OCI-LY7 (cell line): ENCODE measurements at regions not wholly inside any gene's neighbourhood (a gene's known extent, or its start where the extent isn't known, plus 50 kb on each side); places are given as distances from the start of the nearest gene placed in this dataset.

Experiments
- BruUV-seq: library from RNA; stranded (reverse); fragments of 400-500 nt; replicated peaks from 2 replicates; lab custom pipeline; 2021; lab: Mats Ljungman, UMichigan
- CTCF ChIA-PET: fragments of 300-600 bp; sonication (Branson Sonifier 250); formaldehyde crosslinking; loops from one replicate; lab custom pipeline; 2022; ENCODE audit warnings: antibody characterized with exemption; ENCODE audit not compliant: unreplicated experiment; lab: Charles Lee
- POLR2A ChIA-PET: fragments of 300-600 bp; sonication (Branson Sonifier 250); formaldehyde crosslinking; loops from one replicate; lab custom pipeline; 2022; ENCODE audit warnings: antibody characterized with exemption; lab: Charles Lee
- DNase-seq: peaks from one replicate; pipeline ENCODE4 v3.0.0-alpha.2; 2015; ENCODE audit warnings: low spot score
- H2AFZ ChIP-seq: fragments of 200-600 bp; sonication (generic), shearing (Covaris generic); 2 replicates; pipeline ENCODE4 v1.6.1; 2014; ENCODE audit warnings: mild to moderate bottlenecking, antibody characterized with exemption, low read length, moderate library complexity
- H3K27ac ChIP-seq: fragments of 200-600 bp; sonication (generic); 2 replicates; pipeline ENCODE4 v1.5.1; 2014; ENCODE audit warnings: mixed run types, low read depth, mild to moderate bottlenecking, moderate library complexity, low read length, inconsistent platforms; ENCODE audit not compliant: poor library complexity, severe bottlenecking
- H3K36me3 ChIP-seq: fragments of 200-600 bp; sonication (generic); 2 replicates; pipeline ENCODE4 v1.6.1; 2014; ENCODE audit warnings: mild to moderate bottlenecking, antibody characterized with exemption, low read length, moderate library complexity, mixed read lengths; ENCODE audit not compliant: insufficient read depth
- H3K4me1 ChIP-seq: fragments of 200-600 bp; sonication (generic); 2 replicates; pipeline ENCODE4 v1.5.1; 2014; ENCODE audit warnings: mild to moderate bottlenecking, low read length; ENCODE audit not compliant: insufficient read depth, poor library complexity, severe bottlenecking
- H3K4me2 ChIP-seq: fragments of 200-600 bp; sonication (generic); 2 replicates; pipeline ENCODE4 v1.6.1; 2014; ENCODE audit warnings: mild to moderate bottlenecking, low read length
- H3K4me3 ChIP-seq: fragments of 200-600 bp; sonication (generic); 2 replicates; pipeline ENCODE4 v1.5.1; 2014; ENCODE audit warnings: mild to moderate bottlenecking, low read depth, low read length; ENCODE audit not compliant: poor library complexity, severe bottlenecking
- H3K79me2 ChIP-seq: fragments of 200-600 bp; sonication (generic); 2 replicates; pipeline ENCODE4 v1.6.1; 2016; ENCODE audit warnings: low read depth, mild to moderate bottlenecking, low read length, moderate library complexity, mixed read lengths; ENCODE audit not compliant: insufficient read depth
- H3K9me2 ChIP-seq: fragments of 200-600 bp; sonication (generic); 2 replicates; pipeline ENCODE4 v1.6.1; 2016; ENCODE audit warnings: mild to moderate bottlenecking, low read length, mixed read lengths; ENCODE audit not compliant: insufficient read depth
- H3K9me3 ChIP-seq: fragments of 200-600 bp; sonication (generic); 2 replicates; pipeline ENCODE4 v1.6.1; 2014; ENCODE audit warnings: mild to moderate bottlenecking, mixed run types, low read length, mixed read lengths
- H4K20me1 ChIP-seq: fragments of 200-600 bp; sonication (generic); 2 replicates; pipeline ENCODE4 v1.6.1; 2014; ENCODE audit warnings: mild to moderate bottlenecking, antibody characterized with exemption, low read length, moderate library complexity, mixed read lengths; ENCODE audit not compliant: insufficient read depth
- EZH2phosphoT487 ChIP-seq: fragments of 200-600 bp; sonication (generic); IDR thresholded peaks from 2 replicates; pipeline ENCODE4 v1.6.1; 2018; ENCODE audit warnings: low read depth, borderline replicate concordance, mild to moderate bottlenecking, mixed run types, antibody characterized with exemption, low read length, moderate library complexity, mixed read lengths
- intact Hi-C: fragments of 100-400 bp; cut with micrococcal nuclease; formaldehyde crosslinking; loops from one replicate; pipeline ENCODE4 v1.10.0; 2022; ENCODE audit not compliant: unreplicated experiment
- TF ChIP-seq, protein P1 (sequence below): fragments of 200-600 bp; sonication (generic); conservative IDR thresholded peaks from 2 replicates; pipeline ENCODE4 v1.5.1; 2014; ENCODE audit warnings: mild to moderate bottlenecking, antibody characterized with exemption, low read length, moderate library complexity, mixed read lengths

DNA sequence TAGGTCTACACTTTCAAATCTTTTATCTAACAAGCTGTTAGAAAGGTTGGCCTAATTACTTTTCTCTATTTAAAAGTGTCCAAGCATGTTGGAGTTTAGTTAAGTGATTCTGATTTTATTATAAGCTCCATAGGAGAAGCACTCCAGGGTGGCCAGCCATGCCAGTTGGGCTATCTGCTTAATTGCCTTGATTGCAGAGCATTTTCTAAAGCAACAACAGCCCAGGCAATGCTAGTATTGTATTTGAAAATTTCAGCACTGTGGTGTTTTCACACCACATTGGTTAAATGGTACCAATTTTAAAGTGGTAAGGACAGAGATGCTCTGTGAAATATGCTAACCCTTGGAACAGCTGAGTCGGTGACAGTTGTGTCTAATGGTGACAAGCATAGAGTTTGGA is 510.5 kb upstream of the CDH8 start:
- Histone ChIP-seq H2AFZ (no peak overlapping the region), H4K20me1 (no peaks in the 10 kb centered on the region), H3K9me2 (no peaks in the 10 kb centered on the region), H3K36me3 (no peaks in the 10 kb centered on the region), H3K4me3 (no peak overlapping the region), H3K9me3 (no peaks in the 10 kb centered on the region), H3K27ac (no peak overlapping the region), H3K79me2 (no peaks in the 10 kb centered on the region), H3K4me2 (no peak overlapping the region), H3K4me1 (no peaks in the 10 kb centered on the region)
- DNase-seq, result no peak
- intact Hi-C loops, result no loop called here
- no TSS peak for BruUV-seq
- TF ChIP-seq EZH2phosphoT487, result no peak
- TF ChIP-seq, protein P1, sequence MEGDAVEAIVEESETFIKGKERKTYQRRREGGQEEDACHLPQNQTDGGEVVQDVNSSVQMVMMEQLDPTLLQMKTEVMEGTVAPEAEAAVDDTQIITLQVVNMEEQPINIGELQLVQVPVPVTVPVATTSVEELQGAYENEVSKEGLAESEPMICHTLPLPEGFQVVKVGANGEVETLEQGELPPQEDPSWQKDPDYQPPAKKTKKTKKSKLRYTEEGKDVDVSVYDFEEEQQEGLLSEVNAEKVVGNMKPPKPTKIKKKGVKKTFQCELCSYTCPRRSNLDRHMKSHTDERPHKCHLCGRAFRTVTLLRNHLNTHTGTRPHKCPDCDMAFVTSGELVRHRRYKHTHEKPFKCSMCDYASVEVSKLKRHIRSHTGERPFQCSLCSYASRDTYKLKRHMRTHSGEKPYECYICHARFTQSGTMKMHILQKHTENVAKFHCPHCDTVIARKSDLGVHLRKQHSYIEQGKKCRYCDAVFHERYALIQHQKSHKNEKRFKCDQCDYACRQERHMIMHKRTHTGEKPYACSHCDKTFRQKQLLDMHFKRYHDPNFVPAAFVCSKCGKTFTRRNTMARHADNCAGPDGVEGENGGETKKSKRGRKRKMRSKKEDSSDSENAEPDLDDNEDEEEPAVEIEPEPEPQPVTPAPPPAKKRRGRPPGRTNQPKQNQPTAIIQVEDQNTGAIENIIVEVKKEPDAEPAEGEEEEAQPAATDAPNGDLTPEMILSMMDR, result no peak
- ChIA-PET POLR2A (interaction anchor here (0.6 kb wide), 1 partner anchor 198 kb away, joined by 4 read pairs; no protein-coding TSS in a partner anchor), CTCF (no interaction called here)

DNA sequence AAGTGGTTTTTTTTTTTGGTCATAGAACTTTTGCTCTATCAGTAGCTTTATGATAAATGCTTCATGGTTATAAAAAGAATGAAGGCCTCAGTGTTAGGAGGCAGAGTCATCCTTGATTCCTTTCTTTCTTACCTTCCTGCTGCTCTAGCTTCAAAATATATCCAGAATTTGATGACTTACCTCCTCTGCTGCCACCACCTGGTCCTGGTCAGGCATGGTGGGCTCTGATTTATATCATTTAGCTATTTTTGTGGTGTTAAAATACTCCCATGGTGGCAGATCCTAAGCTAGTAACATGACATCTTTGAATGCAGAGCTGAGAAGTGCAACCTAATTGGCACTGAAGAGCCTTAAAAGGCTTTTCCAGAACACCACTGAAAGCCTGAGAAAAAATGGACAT is 508.8 kb upstream of the CDH8 start:
- CTCF ChIA-PET, result no interaction called here
- H3K9me3 ChIP-seq, result no peaks in the 10 kb centered on the region
- BruUV-seq, result no TSS peak
- H3K79me2 ChIP-seq, result no peaks in the 10 kb centered on the region
- no peak overlapping the region for H3K27ac ChIP-seq
- H2AFZ ChIP-seq, result no peak overlapping the region
- POLR2A ChIA-PET, result interaction anchor here (0.5 kb wide), 1 partner anchor 370 kb away, joined by 6 read pairs; no protein-coding TSS in a partner anchor
- DNase-seq, result no peak
- intact Hi-C loops, result no loop called here
- H3K36me3 ChIP-seq, result no peaks in the 10 kb centered on the region
- H3K4me3 ChIP-seq, result no peak overlapping the region
- no peaks in the 10 kb centered on the region for H3K4me1 ChIP-seq
- TF ChIP-seq, protein P1, result no peak
- no peak for TF ChIP-seq EZH2phosphoT487
- H3K9me2 ChIP-seq, result no peaks in the 10 kb centered on the region
- no peak overlapping the region for H3K4me2 ChIP-seq
- no peaks in the 10 kb centered on the region for H4K20me1 ChIP-seq

DNA sequence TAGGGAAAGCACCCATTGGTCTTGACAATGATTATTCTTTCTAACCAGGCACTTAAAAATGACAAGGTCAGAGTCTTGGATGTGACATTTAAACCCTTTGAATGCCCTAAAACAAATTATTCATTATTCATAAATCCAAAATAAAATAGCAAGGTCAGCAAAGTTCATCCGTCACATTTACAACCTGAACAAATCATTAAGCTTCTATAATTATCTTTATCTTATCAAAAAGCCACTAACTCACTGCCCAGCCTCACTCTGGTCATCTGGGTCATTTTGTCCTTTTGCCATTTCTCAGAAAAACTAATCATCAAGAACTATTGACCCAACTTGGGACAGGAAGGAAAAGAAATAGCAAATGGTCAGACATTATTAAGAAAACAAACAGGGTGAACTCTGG is 507.3 kb upstream of the CDH8 start:
- CTCF ChIA-PET, result interaction anchor here (0.6 kb wide), 1 partner anchor 34 kb away, joined by 3 read pairs; no protein-coding TSS in a partner anchor

More for the DNA sequence above, 507.3 kb upstream of the CDH8 start:
- H3K4me2 ChIP-seq, result no peak overlapping the region
- H2AFZ ChIP-seq, result no peak overlapping the region
- no peaks in the 10 kb centered on the region for H3K36me3 ChIP-seq
- intact Hi-C loops, result no loop called here
- TF ChIP-seq EZH2phosphoT487, result no peak
- TF ChIP-seq, protein P1, result no peak
- H3K79me2 ChIP-seq, result no peaks in the 10 kb centered on the region
- DNase-seq, result no peak
- H3K9me3 ChIP-seq, result no peaks in the 10 kb centered on the region
- H3K9me2 ChIP-seq, result no peaks in the 10 kb centered on the region
- H4K20me1 ChIP-seq, result no peaks in the 10 kb centered on the region
- no TSS peak for BruUV-seq
- POLR2A ChIA-PET, result no interaction called here
- no peak overlapping the region for H3K27ac ChIP-seq
- H3K4me1 ChIP-seq, result no peaks in the 10 kb centered on the region
- H3K4me3 ChIP-seq, result no peak overlapping the region
